HG03135 (cell line): ENCODE measurements at regions not wholly inside any gene's neighbourhood (a gene's known extent, or its start where the extent isn't known, plus 50 kb on each side); places are given as distances from the start of the nearest gene placed in this dataset.

ENCODE experiments used
- ATAC-seq: cut with Tn5 transposase; IDR thresholded peaks from one replicate; pipeline ENCODE4 v1.9.1; 2021; ENCODE audit warnings: mild to moderate bottlenecking, moderate library complexity; ENCODE audit not compliant: unreplicated experiment

DNA sequence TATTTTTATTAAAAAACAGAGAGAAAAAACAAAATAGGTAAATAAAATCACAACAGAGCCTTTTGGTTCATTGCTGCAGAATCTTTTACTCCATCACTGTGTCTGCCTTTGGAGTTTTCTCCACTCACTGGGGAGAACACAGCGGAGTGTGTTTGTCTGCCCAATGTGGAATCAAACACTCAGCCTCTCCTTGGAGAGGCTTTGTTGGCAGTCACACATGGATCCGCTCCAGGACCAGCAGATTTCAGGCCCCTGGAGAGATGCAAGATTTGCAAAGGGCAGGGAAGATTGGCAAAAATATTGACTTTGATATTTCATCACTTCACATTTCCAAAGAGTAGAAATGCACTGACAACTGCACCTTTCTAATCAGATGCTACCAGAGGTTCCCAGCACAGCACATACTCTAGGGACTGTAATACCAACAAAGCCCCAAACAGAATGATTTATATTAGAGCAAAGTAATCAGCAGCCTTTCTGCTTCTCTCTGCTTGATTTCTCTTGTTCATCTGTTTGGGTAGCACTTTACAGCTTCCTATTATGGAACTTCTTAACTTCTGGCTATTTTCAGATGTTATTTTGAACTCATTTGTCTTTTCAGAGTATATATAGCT, 1898.8 kb upstream of the PIK3C3 start:
- ATAC-seq = no peak

DNA sequence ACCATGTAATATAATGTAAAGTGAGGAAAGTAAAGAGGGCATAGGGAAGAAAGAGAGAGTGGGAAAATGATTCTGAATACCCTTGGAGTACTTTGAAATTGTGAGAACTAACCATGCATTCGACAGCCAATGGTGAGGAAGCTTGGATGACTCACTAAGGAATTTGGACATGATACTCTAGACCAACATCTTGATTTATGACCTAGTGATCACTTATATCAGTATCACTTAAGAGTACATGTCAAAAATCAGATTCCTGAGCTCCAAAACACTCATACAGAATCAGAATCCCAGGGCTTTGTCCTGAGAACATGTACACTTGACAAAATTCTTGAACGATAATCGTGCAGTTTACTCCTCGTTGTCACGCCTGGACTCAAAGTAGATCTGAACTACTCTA, 1899.8 kb upstream of the PIK3C3 start:
- no peak for ATAC-seq

DNA sequence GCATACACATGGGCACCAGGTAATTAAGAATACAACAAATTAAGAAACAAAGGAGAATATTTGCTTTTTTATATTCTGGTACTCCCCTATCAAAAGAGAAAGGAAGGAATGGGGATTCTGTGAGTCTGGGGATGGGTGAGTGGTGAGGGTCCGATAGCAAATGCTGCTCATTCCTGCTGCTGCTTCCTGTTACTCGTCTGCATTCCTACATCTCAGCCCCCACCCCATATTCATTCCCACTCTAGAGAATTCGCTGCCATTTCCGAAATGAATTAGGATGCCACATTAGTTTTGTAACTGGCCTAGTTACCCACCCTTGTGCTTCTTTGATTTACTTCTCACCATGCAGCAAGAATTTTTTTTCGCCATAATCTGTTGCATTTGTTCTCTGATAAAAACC, 1905.3 kb upstream of the PIK3C3 start:
- ATAC-seq = no peak

DNA sequence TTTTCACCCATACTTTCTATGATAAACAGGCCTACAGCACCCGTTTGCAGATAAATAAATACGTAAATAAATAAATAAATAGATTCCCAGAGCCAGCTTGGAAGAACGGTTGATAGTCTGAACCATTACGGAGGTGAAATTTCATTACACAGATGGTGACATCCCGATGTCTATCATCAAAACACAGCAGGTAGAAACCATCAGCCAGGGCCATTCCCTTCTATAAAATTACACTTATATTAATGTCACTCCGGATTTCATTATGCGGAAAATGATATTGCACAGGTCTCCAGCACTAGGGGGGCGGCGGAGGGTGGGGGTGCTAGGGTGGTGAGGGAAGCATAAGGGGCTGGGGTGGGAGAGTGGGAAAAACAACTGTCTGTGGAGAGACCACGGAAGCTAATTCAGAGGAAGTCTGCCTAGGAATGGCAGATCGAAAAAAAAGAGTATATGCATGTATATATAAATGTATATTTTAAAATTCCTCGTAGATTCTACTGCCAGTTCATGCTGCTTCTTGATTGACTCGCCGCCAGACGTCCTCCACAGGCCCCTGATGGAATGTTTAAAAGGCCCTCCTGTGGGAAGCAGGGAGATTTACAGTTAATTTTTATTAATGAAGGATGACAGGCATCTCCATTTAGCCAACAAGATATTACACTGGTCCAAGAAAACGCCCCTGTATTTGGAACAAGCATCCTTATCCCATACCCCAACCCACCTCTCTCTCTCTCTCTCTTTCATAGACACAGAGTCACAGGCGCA, 1906.0 kb upstream of the PIK3C3 start:
- ATAC-seq = no peak

DNA sequence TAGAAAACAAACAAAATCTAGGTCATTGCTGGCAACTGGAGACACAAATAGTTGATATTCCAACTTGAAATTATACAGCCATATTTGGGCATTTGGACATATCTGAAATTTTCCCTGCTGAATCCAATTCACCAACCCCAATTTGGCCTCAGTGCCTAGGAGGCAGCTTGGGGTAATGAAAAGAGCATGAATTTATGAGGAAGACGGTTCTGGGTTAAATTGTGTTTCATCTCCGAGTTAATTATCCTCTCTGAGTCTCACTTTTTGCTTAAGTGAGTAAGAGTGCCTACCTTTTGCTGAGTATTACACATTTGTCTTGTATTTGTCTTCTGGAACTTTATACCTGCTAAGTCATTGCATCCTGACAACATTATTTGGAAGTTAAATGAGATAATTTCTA, 1906.8 kb upstream of the PIK3C3 start:
- ATAC-seq = no peak

DNA sequence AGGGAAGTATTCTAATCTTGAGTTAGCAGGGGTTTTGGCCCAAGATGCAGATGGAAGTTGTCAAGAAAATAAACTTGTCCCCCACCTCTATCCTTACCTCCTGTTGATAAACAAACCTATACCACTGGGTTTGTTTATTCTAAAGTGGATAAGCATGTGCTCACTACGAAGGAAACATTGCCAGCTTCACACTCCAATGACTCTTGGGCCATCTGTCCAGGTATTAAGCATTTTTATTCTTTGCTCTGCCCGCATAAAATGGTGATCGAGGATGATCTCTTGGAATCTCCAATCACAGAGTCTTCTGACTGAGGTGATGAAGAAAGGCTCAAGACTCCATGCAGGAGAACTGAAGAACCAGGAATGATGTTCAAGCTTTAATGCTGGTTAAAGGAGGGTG, 1908.4 kb upstream of the PIK3C3 start:
- no peak for ATAC-seq

DNA sequence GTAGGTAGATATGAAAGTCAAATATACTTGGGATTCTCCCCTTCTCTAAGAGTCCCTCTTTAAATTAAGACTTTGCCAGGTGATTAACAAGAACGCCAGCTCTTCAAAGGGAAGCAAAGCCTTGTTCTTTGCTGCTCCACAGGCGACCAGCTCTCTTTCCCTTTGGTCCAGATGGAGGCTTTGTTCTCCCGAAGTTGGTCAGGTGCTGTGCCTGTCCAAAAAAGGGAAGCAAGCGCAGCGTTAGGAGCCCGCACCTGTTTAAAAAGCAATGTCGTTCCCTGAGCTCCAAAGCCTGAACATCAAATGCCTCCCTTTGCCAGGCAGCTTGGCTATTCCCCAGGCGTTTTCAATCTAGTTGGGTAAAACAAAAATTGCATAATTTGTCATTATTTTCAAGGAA, 1913.1 kb upstream of the PIK3C3 start:
- ATAC-seq = no peak

DNA sequence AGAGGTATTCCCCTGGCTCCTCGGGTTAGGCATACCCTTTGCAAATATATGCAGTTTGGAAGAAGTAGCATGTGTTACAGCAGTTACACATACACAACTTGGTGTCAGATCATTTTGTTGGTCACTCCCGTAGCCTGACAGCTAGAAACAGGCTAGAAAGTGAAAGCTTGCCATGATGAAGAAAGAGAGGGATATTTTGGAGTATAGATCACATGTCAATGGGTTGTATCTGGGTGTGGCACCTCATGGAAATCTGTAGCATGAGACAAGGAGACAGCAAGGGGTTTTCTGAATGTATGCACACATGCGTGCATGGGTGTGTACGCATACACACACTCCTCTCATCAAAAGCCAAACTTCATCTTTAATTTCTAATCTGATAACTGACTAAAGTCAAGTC, 1914.5 kb upstream of the PIK3C3 start:
- no peak for ATAC-seq

DNA sequence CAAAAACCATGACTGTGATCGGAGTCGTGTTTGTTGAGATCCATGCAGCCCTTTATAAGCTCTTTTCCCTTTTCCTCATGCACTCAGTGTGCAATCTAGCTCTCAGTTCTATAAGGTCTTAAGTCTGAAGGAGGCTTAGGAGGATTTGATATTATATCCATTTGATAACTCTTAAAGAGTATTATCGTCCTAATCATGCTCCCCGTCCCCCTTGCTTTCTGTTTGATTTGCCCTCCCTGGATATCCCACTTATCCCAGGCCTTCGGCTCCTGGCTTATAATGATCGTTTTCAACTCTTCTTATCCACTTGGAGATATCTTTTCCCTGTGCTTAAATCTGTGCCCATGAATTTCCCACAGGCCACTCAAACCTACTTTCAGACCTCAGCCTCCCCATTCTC, 1917.7 kb upstream of the PIK3C3 start:
- ATAC-seq = no peak

DNA sequence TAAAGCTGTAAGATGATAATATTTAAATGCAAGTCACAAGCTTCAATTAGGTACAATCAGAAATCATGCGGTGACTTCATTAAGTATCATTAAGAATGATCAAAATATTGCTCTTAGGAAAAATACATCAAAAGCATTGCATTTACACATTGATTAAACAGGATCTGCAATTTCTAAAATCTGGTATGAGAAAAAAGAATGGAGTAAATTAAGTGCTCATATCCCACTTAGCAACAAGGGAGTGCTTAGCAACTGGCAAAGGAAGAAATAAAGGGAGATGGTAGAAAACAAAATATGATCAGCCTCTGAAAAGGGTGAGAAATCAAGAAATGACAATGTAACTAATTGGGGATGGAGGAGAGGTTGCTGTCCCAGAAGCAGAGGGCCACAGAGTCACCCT, 1918.2 kb upstream of the PIK3C3 start:
- ATAC-seq = no peak

DNA sequence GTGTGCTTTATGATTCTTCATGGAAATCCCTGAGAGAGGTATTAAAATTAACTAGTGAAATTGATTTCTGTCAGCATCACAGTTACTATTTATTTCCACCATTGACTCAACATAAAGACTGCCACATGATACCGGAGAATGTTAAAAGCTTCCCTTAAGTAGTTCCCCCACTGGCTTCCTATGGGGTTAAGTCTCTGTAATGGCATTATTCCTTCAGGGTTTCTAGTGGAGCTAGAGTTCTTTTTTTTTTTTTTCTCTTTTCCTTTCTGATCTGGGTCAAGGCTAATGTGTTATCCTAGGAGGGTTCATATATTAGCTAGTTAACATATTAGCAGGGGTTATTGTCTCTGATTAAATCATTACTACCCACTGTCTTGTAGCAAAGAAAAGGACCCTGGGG, 1919.1 kb upstream of the PIK3C3 start:
- no peak for ATAC-seq

DNA sequence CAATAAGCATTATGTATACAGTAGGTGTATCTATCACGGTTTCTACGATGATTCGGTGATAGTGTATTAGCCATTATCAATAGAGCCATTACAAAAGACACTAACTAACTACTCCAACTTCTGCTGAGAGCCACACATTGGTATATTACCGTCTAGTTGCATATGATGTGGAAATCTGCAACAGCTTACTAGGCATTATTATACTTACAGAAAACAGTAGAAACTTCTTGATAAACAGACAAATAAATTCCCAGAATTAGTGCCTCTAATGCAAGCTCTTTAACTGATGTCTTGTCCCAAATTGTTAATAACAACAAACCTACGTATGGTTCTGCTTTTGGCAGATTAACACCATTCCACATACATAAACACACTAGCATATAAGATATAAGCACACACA, 1923.0 kb upstream of the PIK3C3 start:
- ATAC-seq = no peak

DNA sequence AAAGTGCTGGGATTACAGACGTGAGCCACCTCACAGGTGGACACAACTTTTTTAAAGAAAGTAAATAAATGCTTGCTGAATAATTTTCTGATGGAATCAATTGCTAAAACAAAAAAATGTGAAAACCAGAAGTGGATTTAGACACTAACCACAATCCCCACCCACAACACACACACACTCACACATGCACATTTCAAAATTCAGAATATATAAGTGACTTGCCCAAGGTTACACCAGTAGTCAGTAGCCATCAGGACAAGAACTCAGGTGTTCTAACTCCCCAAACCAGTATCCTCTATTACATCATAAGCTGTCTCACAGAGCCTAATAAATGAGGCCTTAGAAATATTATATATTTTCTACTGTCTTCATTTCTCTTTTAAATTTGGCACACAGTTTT, 1923.6 kb upstream of the PIK3C3 start:
- no peak for ATAC-seq

DNA sequence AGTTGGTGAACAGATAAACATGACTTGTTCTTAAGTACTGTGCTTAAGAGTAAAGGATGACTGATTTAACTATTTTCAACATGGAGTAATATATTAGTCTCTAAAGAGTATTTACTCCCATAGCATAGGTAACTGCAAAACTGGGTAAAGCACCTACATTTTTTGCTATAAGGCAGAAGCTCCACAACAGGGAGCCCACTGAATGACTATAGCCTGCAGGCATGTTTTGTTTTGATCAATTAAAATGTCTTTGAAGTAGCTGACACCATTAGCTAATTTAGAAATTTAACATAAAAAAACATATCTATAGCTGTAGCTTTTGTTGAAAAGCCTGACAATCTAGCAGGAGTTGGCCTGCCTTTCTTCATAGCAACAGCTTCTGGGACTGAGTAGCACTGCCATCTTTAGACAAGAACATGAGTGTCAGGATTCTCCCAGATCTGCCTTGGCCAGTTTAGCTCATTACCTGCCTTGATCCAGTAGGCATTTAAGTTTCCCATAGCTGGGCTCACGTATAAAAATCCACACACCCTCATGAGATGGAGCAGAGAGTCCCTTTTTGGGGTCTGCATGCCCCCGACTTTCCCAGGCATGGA, 1935.1 kb upstream of the PIK3C3 start:
- no peak for ATAC-seq

DNA sequence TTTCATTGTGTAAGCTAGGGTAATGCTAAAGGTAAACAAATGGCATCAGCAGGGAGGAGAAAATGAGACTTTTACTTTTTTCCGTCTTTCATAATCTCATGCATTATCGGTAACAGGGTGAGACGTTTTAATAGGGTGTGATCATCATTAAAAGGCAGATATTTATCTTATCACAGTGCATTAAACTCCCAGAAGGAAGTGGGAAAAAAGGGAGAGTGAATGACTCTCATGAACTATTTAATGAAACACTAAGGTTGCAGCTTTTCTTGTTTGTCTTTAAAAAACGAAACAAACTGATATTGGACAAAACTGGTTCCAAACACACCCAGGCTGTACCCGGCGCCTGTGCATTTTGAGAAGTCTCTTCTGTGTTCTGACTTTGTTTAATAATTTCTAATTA, 1936.8 kb upstream of the PIK3C3 start:
- no peak for ATAC-seq

DNA sequence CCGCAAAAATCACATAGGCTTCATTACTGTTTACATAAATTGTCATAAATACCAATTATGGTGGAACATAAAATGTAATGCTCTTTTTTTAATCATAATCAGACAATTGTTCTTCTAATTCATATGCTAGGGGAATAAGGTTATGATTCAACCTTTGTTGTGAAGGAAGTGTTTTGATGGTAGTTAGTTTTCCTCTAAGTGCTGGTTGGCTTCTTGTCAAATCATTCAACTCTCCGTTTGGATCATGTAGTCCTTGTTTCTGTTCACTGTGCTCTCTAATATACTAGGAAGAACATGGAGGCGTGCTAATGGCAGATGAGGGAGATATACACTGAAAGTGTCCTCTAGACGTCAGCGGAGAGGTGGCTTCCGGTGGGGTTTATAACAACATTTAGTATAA, 1938.0 kb upstream of the PIK3C3 start:
- no peak for ATAC-seq

DNA sequence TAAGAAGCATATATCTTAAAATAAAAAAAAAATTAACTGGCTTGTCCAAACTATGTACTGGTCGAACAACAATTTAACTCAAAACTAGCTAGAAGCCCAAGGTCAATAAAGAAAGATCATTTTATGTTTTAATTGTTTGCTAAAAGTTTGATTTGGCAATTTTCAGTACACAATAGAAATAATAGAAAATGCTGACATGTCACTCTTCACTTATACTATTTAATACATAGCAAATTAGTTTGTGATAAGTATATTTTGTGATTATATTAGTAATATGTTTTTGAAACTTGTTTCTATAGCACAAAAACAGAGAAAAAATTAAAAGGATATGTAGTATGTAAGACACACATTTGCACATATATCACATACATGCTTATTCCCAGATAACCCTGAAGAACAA, 1938.6 kb upstream of the PIK3C3 start:
- no peak for ATAC-seq

DNA sequence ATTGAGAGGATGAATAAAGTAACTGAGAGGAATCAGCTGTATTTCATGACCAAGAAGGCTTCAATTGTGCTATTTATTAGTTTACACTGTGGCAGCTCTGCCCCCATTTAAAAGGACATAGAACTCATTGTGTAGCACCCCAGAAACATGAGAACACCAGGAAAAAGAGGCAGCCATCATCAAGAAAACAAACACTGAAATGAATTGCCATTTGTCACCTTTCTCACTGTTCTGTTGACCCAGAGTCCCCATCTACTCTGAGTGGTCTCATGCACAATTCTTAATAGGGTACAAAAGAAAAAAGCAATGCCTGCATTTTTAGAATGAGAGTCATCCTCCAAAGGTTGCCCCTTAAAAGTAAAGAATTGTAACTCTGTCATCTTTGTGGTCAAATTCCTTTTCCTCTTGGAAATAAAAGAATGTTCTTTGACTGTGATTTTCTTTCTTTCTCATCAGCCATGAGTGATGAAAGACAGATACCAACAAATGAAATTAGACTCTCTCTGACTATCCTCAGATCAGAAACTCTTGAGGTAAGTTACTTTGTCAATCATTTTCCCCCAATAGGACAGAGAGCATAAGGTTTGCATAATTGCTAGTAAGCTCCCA, 1941.9 kb upstream of the PIK3C3 start:
- ATAC-seq = no peak

DNA sequence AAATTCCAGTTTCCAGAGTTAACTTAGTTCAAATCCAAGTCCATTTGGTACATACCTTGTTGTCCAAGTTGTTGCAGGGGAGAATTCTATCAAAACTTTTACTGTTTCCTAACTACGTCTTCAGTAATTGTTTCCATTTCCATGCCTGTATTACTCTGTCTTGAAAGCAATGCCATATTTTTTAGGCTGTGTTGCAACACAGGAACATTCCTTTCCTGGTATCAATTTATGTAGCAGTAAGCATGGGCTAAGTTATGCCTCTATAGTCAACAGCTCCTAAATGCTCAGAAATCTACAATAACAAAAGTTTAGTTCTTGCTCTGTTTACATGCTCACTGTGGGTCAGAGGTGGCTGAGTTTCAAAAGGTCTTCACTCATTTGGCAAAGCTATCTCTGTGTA, 1943.8 kb upstream of the PIK3C3 start:
- no peak for ATAC-seq

DNA sequence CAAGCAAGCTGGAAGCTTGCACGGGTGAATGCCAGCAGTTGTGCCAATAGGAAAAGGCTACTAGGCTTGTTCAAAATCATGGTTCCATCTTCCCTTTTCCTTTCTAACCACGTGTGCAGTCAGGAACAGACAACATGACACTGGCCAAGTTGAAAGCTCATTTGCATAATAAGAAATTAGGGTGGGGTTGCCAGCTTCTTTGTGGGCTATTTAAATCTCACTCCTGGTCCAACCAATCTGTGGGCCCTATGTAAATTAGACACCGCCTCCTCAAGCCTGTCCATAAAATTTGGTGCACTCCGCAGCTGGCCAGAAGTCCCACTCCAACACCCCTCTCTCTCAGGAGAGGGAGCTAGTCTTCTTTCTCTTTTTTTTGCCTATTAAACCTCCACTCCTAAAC, 1948.4 kb upstream of the PIK3C3 start:
- ATAC-seq = no peak

DNA sequence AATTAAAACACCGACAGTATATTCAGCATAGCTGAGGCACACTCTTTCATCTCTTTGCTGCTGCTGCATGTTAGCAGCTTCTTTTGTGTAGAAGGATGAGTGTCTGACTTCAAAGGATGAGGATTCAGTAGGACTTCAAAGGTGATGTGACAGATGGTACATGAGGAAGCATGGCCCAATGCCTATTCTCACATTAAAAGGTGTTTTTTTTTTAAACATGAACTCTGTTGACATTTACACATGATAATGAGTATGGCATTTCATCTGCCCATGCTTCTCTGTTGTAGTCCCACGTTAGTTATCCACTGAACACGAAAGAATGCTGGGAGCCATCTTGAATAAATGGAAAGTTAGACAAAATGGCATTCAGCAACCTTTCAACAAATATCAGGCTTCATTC, 1950.8 kb upstream of the PIK3C3 start:
- ATAC-seq = no peak

DNA sequence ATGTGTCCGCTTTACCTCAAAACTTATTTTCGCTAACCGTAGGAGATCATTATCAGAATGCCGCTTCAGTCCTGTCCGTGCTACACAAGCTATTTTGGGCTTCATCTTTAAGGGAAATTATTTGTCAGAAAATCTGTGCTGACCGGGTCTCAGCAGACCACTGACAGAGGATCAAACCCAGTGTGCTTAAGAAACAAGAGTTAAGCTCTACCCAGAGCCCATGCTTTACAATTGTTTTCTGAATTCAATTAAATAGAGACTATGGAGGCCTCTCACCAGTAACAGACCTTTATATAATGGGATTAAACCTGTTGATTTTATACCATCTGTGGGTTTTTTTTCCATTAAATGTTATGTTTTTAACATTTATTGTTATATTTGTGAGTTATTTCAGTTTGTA, 1956.7 kb upstream of the PIK3C3 start:
- ATAC-seq = no peak
